T-helper 17 cell (primary cell): ENCODE measurements at regions not wholly inside any gene's neighbourhood (a gene's known extent, or its start where the extent isn't known, plus 50 kb on each side); places are given as distances from the start of the nearest gene placed in this dataset.
"Not testable (repeated sequence)": the region's sequence is repeated elsewhere in the genome, so short reads cannot be mapped to it uniquely, and the experiment has no call there.

ENCODE experiments used
- ATAC-seq: fragments of 150-1000 bp; cut with Tn5 transposase; 2 replicates; pipeline ENCODE4 v1.10.0; 2021; ENCODE audit warnings: mild to moderate bottlenecking, moderate library complexity
- DNase-seq, 3 donors: peaks; one replicate each; pipeline versions ENCODE4 v3.0.0 to v3.0.0-alpha.2; 2020 to 2021
- H3K9me3 ChIP-seq: one replicate; pipeline ENCODE4 v1.7.0; 2013; ENCODE audit warnings: low read length, mild to moderate bottlenecking; ENCODE audit not compliant: control insufficient read depth, poor library complexity, severe bottlenecking
- H3K27ac Mint-ChIP-seq: one replicate; pipeline ENCODE4 v1.8.0; 2022; ENCODE audit warnings: mild to moderate bottlenecking, moderate library complexity, mixed read lengths
- H3K27me3 Mint-ChIP-seq: one replicate; pipeline ENCODE4 v1.8.0; 2022; ENCODE audit warnings: mixed read lengths
- H3K36me3 Mint-ChIP-seq: one replicate; pipeline ENCODE4 v1.8.0; 2022; ENCODE audit warnings: low read depth, mixed read lengths
- H3K4me1 Mint-ChIP-seq: one replicate; pipeline ENCODE4 v1.8.0; 2022; ENCODE audit warnings: mild to moderate bottlenecking, mixed read lengths
- H3K4me3 Mint-ChIP-seq: one replicate; pipeline ENCODE4 v1.8.0; 2022; ENCODE audit warnings: mild to moderate bottlenecking, moderate library complexity, mixed read lengths

DNA sequence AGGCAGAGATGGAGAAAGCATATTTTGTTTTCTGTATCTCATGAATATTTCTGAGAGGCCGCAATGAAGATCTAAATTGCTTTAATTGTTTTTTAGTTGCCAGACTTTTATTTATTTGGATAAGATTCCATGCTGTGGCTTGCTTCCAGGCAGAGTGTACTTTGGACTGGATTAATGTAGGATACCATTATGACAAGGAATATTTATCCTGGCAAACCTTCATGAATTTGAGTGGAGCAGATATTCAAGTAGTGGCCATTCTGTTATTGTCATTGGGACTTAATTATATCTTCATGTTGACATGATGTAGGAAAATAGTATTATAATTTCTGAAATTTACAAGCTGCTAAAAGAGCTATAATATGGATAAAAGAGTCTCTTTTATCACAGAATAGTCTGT lies 182.9 kb downstream of the C4orf33 start:
- H3K9me3 ChIP-seq, result no peaks in the 10 kb centered on the region
- Mint-ChIP-seq H3K27ac (no peak overlapping the region), H3K4me3 (no peak overlapping the region), H3K36me3 (no peaks in the 10 kb centered on the region), H3K4me1 (no peaks in the 10 kb centered on the region), H3K27me3 (peaks cover 7% of the 10 kb centered on the region)
- DNase-seq (no peak), ATAC-seq (no peak)

DNA sequence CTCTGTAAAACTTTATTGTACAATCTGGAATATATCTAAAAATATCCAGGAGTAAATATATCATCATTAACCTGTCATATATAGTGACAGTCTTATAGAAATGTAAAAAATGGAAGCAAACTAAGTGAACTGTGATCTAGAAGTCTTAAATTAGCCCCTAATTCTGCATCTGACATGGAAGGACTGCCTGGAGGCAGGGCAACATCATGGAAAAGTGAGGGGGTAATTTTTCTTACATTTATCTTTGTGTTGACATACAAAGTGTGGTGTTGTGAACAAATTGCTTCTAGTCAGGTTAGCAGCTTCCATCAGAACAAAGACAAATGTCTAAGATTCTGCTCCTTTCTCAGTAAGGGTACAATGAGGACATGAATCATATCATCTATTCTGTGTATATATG lies 186.3 kb downstream of the C4orf33 start:
- no peak for ATAC-seq

DNA sequence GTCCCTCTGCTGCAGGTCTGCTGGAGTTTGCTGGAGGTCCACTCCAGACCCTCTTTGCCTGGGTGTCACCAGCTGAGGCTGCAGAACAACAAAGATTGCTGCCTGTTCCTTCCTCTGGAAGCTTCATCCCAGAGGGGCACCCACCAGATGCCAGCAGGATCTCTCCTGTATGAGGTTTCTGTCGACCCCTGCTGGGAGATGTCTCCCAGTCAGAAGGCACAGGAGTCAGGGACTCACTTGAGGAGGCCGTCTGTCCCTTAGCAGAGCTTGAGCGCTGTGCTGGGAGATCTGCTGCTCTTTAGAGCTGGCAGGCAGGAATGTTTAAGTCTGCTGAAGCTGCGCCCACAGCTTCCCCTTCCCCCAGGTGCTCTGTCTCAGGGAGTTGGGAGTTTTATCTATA lies 196.2 kb downstream of the C4orf33 start:
- H3K27ac Mint-ChIP-seq, H3K36me3 Mint-ChIP-seq, DNase-seq: not testable (repeated sequence)

More for the DNA sequence above, 186.3 kb downstream of the C4orf33 start:
- no peaks in the 10 kb centered on the region for H3K4me1 Mint-ChIP-seq
- H3K27ac Mint-ChIP-seq, result no peak overlapping the region
- H3K36me3 Mint-ChIP-seq, result no peaks in the 10 kb centered on the region
- H3K9me3 ChIP-seq, result no peaks in the 10 kb centered on the region
- DNase-seq, result no peak
- no peak overlapping the region for H3K4me3 Mint-ChIP-seq
- H3K27me3 Mint-ChIP-seq, result peaks cover 7% of the 10 kb centered on the region

DNA sequence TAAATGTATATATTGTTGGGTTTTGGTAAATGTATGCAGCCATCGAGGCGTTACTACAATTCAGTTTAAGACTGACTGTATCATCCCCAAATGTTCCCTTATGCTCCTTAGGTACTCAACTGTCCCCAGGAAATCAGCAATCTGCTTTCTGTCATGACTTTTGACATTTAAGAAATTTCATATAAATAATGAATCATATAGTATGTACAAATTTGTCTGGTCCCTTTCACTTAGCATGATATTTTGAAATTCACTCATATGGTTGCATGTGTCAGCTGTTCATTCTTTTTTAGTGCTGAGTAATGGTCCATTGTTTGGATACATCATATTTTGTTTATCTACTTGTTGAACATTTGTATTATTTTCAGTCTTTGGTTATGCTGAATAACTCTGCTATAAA lies 218.8 kb downstream of the C4orf33 start:
- Mint-ChIP-seq H3K36me3 (no peaks in the 10 kb centered on the region), H3K27ac (no peak overlapping the region), H3K4me1 (no peaks in the 10 kb centered on the region), H3K27me3 (peaks cover 16% of the 10 kb centered on the region), H3K4me3 (no peak overlapping the region)
- DNase-seq (no peak), ATAC-seq (no peak)
- H3K9me3 ChIP-seq, result no peaks in the 10 kb centered on the region

More for the DNA sequence above, 196.2 kb downstream of the C4orf33 start:
- H3K27me3 Mint-ChIP-seq, ATAC-seq, H3K4me1 Mint-ChIP-seq, H3K4me3 Mint-ChIP-seq, H3K9me3 ChIP-seq: not testable (repeated sequence)

DNA sequence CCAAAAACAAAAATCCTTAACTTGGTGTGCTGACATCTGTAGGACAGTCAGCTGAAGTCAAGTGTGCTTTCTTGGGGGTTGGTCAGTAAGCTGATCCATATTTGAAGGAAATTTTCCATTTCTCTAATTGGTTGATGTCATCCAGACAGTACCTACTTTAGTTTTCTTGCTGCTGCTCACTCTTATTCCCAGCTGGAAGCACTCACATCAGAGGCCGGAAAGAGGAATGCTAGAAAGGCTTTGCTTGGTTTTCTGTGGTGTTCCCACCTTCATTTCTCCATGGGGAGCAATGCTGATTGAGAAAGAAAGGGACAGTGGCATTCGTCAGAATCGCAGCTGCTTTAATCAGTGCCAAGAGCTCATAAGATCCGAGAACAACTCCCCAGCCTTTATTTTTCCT lies 227.0 kb downstream of the C4orf33 start:
- Mint-ChIP-seq H3K4me3 (no peak overlapping the region), H3K27me3 (peaks cover 26% of the 10 kb centered on the region), H3K4me1 (no peaks in the 10 kb centered on the region), H3K36me3 (no peaks in the 10 kb centered on the region), H3K27ac (no peak overlapping the region)
- DNase-seq (no peak), ATAC-seq (no peak)
- H3K9me3 ChIP-seq, result no peaks in the 10 kb centered on the region

DNA sequence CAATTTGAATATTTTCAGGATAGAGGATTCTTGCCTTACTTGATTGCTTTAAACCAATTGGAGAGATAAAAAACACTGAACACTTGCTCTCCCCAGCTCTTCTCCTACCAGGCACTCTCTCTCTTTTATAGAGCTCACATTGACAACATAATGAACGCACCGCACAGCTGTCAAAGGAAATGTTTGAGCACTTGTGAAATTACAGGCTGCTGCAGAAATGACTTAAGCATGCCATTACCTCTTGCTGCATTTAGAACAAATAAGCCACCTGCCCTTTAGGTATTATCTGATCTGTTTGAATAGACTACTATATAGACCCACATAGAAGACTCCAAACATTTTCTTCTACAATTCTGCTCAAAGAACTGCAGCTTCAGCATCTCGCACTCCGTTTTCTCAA lies 227.7 kb downstream of the C4orf33 start:
- Mint-ChIP-seq H3K27ac (no peak overlapping the region), H3K4me1 (no peaks in the 10 kb centered on the region), H3K27me3 (peaks cover 26% of the 10 kb centered on the region), H3K36me3 (no peaks in the 10 kb centered on the region), H3K4me3 (no peak overlapping the region)
- no peaks in the 10 kb centered on the region for H3K9me3 ChIP-seq
- ATAC-seq (no peak), DNase-seq (no peak)

DNA sequence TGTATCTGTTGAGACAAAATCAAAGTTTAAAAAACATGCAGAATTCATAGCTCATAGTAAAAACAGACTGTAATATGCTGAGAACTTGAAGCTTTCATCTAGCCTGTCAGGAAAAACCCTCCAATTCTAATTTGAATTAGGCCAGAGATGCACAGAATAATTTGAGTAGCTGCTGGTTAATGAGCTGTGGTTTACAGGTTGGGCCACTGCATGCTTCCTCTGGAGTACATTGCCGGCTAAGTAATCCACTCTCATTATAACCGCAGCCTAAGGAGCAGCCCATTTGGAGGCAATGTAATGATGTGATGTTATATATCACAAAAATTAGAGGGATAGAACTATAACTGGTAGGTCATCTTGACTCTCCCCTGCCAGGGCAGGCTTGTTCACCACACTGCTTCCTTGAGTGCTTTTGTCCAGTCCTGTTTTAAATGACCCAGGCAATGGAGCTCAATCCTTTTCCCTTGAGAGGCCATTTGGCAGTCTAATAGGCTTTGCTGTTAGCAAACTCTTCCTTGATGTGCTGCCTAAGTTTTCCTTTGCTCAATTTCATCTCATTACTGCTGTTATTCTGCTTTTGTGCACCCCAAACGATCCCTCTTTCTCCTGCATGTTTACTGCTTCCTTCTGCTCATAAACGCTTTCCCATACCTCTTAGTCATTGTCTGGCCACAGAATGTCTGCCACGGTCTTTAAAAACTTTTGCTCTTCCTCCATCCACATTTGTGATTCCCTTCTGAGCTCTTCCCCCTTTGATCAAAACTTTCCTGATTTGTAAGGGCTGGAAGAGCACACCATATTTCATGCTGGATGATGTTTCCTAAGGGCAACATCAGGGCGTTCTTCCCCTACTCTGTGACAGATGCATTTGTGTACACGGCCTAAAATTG lies 230.9 kb downstream of the C4orf33 start:
- Mint-ChIP-seq H3K4me3 (no peak overlapping the region), H3K36me3 (no peaks in the 10 kb centered on the region)
- ATAC-seq, result no peak

DNA sequence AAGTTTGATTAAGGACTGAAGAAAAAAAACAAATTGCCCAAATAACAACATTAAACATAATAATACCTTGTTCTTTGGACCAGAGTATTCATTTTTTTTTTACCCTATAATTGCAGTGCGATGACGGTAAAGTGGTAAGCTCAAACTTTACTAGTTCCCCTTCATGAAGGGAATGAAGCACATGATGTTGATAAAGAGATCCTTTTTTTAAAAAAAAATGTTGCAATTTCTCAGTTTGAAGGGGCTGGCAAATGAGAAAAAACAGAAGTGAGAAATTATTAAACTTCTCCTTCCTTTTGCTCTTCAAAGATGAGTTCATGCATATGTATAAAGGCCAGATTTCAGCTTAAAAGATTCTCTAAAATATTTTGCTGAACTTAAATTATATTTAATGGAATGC lies 231.7 kb downstream of the C4orf33 start:
- ATAC-seq (no peak), DNase-seq (no peak)
- Mint-ChIP-seq H3K27ac (no peak overlapping the region), H3K27me3 (peaks cover 22% of the 10 kb centered on the region), H3K4me3 (no peak overlapping the region), H3K36me3 (no peaks in the 10 kb centered on the region), H3K4me1 (no peaks in the 10 kb centered on the region)
- no peaks in the 10 kb centered on the region for H3K9me3 ChIP-seq

More for the DNA sequence above, 230.9 kb downstream of the C4orf33 start:
- Mint-ChIP-seq H3K4me1 (no peaks in the 10 kb centered on the region), H3K27ac (no peak overlapping the region), H3K27me3 (peaks cover 22% of the 10 kb centered on the region)
- H3K9me3 ChIP-seq, result no peaks in the 10 kb centered on the region
- no peak for DNase-seq

DNA sequence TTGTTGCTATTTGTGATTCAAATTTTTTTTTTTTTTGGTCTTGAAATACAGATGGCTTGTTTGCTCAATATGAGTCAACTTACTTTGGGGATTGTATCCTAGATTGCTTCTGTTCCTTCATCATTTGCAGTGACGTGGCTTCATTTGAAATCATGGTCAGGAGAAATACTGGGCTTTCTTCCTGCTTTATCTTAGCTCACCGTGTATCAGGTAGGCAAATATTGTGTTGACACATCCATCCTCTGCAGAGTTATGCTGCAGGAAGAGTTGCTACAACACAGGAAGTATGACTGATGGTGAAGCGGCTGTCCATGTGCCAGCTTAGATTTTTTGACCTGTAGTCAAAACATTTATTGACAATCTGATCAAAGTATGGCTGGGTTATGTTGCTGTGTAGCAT lies 232.2 kb downstream of the C4orf33 start:
- Mint-ChIP-seq H3K36me3 (no peaks in the 10 kb centered on the region), H3K27me3 (peaks cover 22% of the 10 kb centered on the region), H3K4me3 (no peak overlapping the region), H3K27ac (no peak overlapping the region), H3K4me1 (no peaks in the 10 kb centered on the region)
- ATAC-seq (no peak), DNase-seq (no peak)
- no peaks in the 10 kb centered on the region for H3K9me3 ChIP-seq

DNA sequence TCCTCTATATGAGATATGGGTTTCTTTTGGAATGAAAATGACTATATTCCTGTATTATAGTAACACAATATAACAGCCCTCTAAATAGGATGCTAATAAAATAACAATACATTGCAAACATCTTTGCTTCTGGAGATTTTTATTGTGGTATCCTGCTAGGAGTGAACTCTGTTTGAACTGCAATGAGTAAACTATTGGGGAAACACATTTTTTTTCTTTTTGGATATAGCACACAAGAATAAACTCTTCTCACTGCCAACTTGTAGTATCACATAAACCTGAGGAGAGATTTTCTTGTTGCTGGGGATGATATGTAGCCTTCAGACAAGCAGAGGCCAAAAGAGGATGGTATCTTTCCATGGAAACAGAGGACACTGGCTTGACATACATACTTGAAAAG lies 238.2 kb downstream of the C4orf33 start:
- no peaks in the 10 kb centered on the region for H3K9me3 ChIP-seq
- Mint-ChIP-seq H3K4me1 (peaks cover 2% of the 10 kb centered on the region), H3K4me3 (no peak overlapping the region), H3K36me3 (no peaks in the 10 kb centered on the region), H3K27me3 (peaks cover 31% of the 10 kb centered on the region), H3K27ac (no peak overlapping the region)
- ATAC-seq, result no peak
- no peak for DNase-seq

DNA sequence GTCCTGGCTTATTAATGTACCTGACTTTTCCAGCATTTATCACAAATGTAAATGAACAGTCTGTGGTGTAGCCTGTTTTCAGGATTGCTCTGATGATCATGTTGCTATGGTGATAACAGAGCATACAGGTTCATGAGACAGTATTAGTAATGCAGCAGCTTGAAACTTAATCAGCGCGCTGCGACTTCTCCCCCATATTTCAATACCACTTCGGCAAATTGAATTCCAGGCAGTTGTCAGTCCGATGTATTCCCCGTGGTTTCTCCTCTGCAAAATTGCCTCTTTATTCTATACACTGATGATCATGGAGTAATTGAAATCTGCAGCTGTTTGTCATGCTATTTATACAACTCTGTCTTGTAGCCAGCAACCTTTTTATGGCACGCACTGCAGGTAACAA lies 239.3 kb downstream of the C4orf33 start:
- no peak overlapping the region for H3K27ac Mint-ChIP-seq
- no peaks in the 10 kb centered on the region for H3K9me3 ChIP-seq
- DNase-seq (no peak), ATAC-seq (no peak)
- peaks cover 2% of the 10 kb centered on the region for H3K4me1 Mint-ChIP-seq
- H3K4me3 Mint-ChIP-seq, result no peak overlapping the region
- H3K27me3 Mint-ChIP-seq, result peaks cover 32% of the 10 kb centered on the region
- H3K36me3 Mint-ChIP-seq, result no peaks in the 10 kb centered on the region

DNA sequence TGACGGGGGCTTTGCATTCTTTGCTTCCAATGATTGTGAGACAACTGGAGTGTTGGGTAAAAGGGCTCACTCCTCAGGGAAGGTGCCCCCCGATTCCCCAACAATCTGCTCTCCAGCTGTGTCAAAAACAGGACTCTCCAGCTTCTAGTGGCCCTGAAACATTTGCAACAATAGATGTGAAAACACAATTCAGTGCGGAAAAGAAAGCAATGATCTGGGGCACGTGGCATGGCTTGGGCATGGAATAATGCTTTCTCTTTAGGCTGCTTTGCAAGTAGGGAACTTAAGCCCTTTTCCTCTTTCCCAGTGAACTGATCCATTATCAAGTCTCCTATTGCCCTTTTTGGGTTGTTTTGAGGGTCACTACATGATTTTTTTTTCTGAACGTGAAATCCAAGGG lies 239.9 kb downstream of the C4orf33 start:
- peaks cover 2% of the 10 kb centered on the region for H3K4me1 Mint-ChIP-seq
- no peaks in the 10 kb centered on the region for H3K9me3 ChIP-seq
- H3K4me3 Mint-ChIP-seq, result no peak overlapping the region
- DNase-seq (no peak), ATAC-seq (no peak)
- H3K27ac Mint-ChIP-seq, result no peak overlapping the region
- no peaks in the 10 kb centered on the region for H3K36me3 Mint-ChIP-seq
- peaks cover 33% of the 10 kb centered on the region for H3K27me3 Mint-ChIP-seq

DNA sequence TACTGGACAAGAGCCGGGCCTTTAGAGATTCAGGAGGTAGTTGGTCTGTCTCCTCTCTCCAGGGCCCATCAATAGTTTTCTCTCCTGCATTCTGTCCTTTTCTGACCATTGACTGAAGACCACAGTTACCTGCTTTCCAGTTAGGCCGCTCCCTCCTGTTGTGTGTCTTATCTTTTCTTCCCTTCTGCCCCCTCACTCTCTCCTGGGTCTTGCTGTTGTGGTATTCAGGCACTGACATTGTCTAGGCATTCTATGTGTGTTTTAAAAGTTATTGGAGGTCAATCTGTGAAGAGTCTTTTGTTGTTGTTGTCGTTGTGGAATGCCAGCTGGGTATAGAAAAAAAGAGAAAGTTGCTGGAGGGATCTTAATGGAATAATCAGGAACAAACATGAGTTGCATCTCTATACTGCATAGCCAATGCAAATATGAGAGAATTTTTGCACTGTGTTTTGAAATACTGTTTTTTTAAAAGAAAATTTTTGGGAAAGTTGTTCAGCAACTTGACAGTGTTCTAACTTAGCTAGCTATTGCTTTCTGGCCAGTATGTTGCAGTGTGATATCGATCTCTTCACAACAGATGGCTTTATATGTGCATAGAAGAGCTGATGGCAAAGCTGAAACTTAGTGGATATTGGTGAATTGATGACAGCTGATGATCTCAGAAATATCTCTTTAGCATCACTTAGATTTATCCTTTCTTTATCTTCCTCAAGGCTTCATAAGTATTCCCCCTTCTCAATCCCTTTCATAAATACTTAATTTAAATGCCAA lies 240.7 kb downstream of the C4orf33 start:
- Mint-ChIP-seq H3K4me1 (peaks cover 2% of the 10 kb centered on the region), H3K36me3 (no peaks in the 10 kb centered on the region), H3K27ac (no peak overlapping the region), H3K4me3 (no peak overlapping the region), H3K27me3 (peaks cover 37% of the 10 kb centered on the region)
- ATAC-seq (no peak), DNase-seq (no peak)
- H3K9me3 ChIP-seq, result no peaks in the 10 kb centered on the region
